GM21515 (cell line): ENCODE measurements at regions not wholly inside any gene's neighbourhood (a gene's known extent, or its start where the extent isn't known, plus 50 kb on each side); places are given as distances from the start of the nearest gene placed in this dataset.

Experiments used
- ATAC-seq: cut with Tn5 transposase; IDR thresholded peaks from one replicate; pipeline ENCODE4 v1.9.1; 2021; ENCODE audit not compliant: unreplicated experiment

- ATAC-seq = no peak
Measured at GRCh38 chr6:98583506-98583905, 250.9 kb upstream of the POU3F2 start.

GRCh38 chr6:98586163-98586562 lies 248.2 kb upstream of the POU3F2 start:
- ATAC-seq = no peak

GRCh38 chr6:98587555-98587954 lies 246.8 kb upstream of the POU3F2 start:
- ATAC-seq = no peak

- no peak for ATAC-seq
Measured at GRCh38 chr6:98589536-98589935, 244.8 kb upstream of the POU3F2 start.

- no peak for ATAC-seq
Measured at GRCh38 chr6:98590136-98590681, 244.2 kb upstream of the POU3F2 start.

GRCh38 chr6:98590997-98591396 lies 243.4 kb upstream of the POU3F2 start:
- ATAC-seq = no peak

GRCh38 chr6:98593676-98594075 lies 240.7 kb upstream of the POU3F2 start:
- no peak for ATAC-seq

- ATAC-seq = no peak
Measured at GRCh38 chr6:98601716-98602115, 232.7 kb upstream of the POU3F2 start.

- ATAC-seq = no peak
Measured at GRCh38 chr6:98605705-98606104, 228.7 kb upstream of the POU3F2 start.

GRCh38 chr6:98627129-98627775 lies 207.1 kb upstream of the POU3F2 start:
- ATAC-seq = no peak

- no peak for ATAC-seq
Measured at GRCh38 chr6:98633886-98634285, 200.5 kb upstream of the POU3F2 start.

- no peak for ATAC-seq
Measured at GRCh38 chr6:98634569-98634968, 199.8 kb upstream of the POU3F2 start.

GRCh38 chr6:98635191-98635590 lies 199.2 kb upstream of the POU3F2 start:
- no peak for ATAC-seq

- ATAC-seq = no peak
Measured at GRCh38 chr6:98636941-98637340, 197.4 kb upstream of the POU3F2 start.

- no peak for ATAC-seq
Measured at GRCh38 chr6:98639089-98639635, 195.2 kb upstream of the POU3F2 start.

GRCh38 chr6:98640366-98640765 lies 194.0 kb upstream of the POU3F2 start:
- no peak for ATAC-seq

GRCh38 chr6:98641949-98642719 lies 192.2 kb upstream of the POU3F2 start:
- no peak for ATAC-seq

GRCh38 chr6:98644063-98644462 lies 190.3 kb upstream of the POU3F2 start:
- no peak for ATAC-seq

GRCh38 chr6:98648211-98648914 lies 186.0 kb upstream of the POU3F2 start:
- ATAC-seq = no peak

- ATAC-seq = no peak
Measured at GRCh38 chr6:98650941-98651340, 183.4 kb upstream of the POU3F2 start.

GRCh38 chr6:98653179-98653578 lies 181.2 kb upstream of the POU3F2 start:
- no peak for ATAC-seq
